Urothelium cell line (cell line): ENCODE measurements at regions not wholly inside any gene's neighbourhood (a gene's known extent, or its start where the extent isn't known, plus 50 kb on each side); places are given as distances from the start of the nearest gene placed in this dataset.
A peak's percentile ranks its signal among the peaks of the same experiment; 100 is the strongest.

Experiments used
- DNase-seq: peaks from one replicate; pipeline ENCODE4 v3.0.0; 2011; ENCODE audit warnings: low spot score, mixed read lengths
- FAIRE-seq: peaks from 2 replicates; lab custom pipeline; 2011; peaks lifted over from hg19 to GRCh38; lab: Jason Lieb, UNC

GRCh38 chr5:74179701-74180100 lies 460.8 kb downstream of the ENC1 start:
- no peak for FAIRE-seq
- DNase-seq: no peak

GRCh38 chr5:74179179-74179578 lies 461.3 kb downstream of the ENC1 start:
- DNase-seq: peak; percentile 18
- FAIRE-seq: no peak

GRCh38 chr5:74177961-74178360 lies 462.6 kb downstream of the ENC1 start:
- no peak for FAIRE-seq
- DNase-seq: no peak

GRCh38 chr5:74174366-74174765 lies 466.2 kb downstream of the ENC1 start:
- FAIRE-seq (no peak), DNase-seq (no peak)

- FAIRE-seq: no peak
These were observed 466.9 kb downstream of the ENC1 start for GRCh38 chr5:74173665-74174064.

GRCh38 chr5:74173241-74173640 lies 467.3 kb downstream of the ENC1 start:
- FAIRE-seq (no peak), DNase-seq (no peak)

More at GRCh38 chr5:74173665-74174064, 466.9 kb downstream of the ENC1 start:
- no peak for DNase-seq

GRCh38 chr5:74169701-74170100 lies 470.8 kb downstream of the ENC1 start:
- FAIRE-seq (no peak), DNase-seq (no peak)

GRCh38 chr5:74167930-74168315 lies 472.6 kb downstream of the ENC1 start:
- FAIRE-seq: no peak
- no peak for DNase-seq

- DNase-seq (peak; percentile 49), FAIRE-seq (no peak)
These were observed 473.2 kb downstream of the ENC1 start for GRCh38 chr5:74167206-74167929.

GRCh38 chr5:74166064-74166463 lies 474.5 kb downstream of the ENC1 start:
- FAIRE-seq: no peak
- DNase-seq: no peak

- DNase-seq: no peak
- no peak for FAIRE-seq
These were observed 475.7 kb downstream of the ENC1 start for GRCh38 chr5:74164725-74165235.

- FAIRE-seq (no peak), DNase-seq (no peak)
These were observed 478.0 kb downstream of the ENC1 start for GRCh38 chr5:74162524-74162923.

GRCh38 chr5:74161170-74161569 lies 479.4 kb downstream of the ENC1 start:
- DNase-seq (no peak), FAIRE-seq (no peak)

- DNase-seq: no peak
- no peak for FAIRE-seq
These were observed 483.7 kb downstream of the ENC1 start for GRCh38 chr5:74156728-74157383.

- FAIRE-seq: no peak
- no peak for DNase-seq
These were observed 485.0 kb downstream of the ENC1 start for GRCh38 chr5:74155501-74155900.

GRCh38 chr5:74154526-74154925 lies 486.0 kb downstream of the ENC1 start:
- FAIRE-seq: no peak
- DNase-seq: no peak

GRCh38 chr5:74153255-74153790 lies 487.2 kb downstream of the ENC1 start:
- FAIRE-seq (no peak), DNase-seq (no peak)

GRCh38 chr5:74152625-74153254 lies 487.8 kb downstream of the ENC1 start:
- FAIRE-seq (no peak), DNase-seq (no peak)

- DNase-seq (no peak), FAIRE-seq (no peak)
These were observed 488.4 kb downstream of the ENC1 start for GRCh38 chr5:74152136-74152535.

- peak; percentile 19 for DNase-seq
- no peak for FAIRE-seq
These were observed 491.1 kb downstream of the ENC1 start for GRCh38 chr5:74149395-74149794.

GRCh38 chr5:74148321-74148720 lies 492.2 kb downstream of the ENC1 start:
- FAIRE-seq (no peak), DNase-seq (no peak)

- DNase-seq (no peak), FAIRE-seq (no peak)
These were observed 493.7 kb downstream of the ENC1 start for GRCh38 chr5:74146796-74147195.
